IMR-90 (cell line): ENCODE measurements at regions not wholly inside any gene's neighbourhood (a gene's known extent, or its start where the extent isn't known, plus 50 kb on each side); places are given as distances from the start of the nearest gene placed in this dataset.
"Not testable (repeated sequence)": the region's sequence is repeated elsewhere in the genome, so short reads cannot be mapped to it uniquely, and the experiment has no call there.

Source experiments
- ATAC-seq: fragments of 200-7000 bp; cut with Tn5 transposase; 2 replicates; pipeline ENCODE4 v1.9.1; 2020; ENCODE audit warnings: low read depth, mild to moderate bottlenecking, moderate library complexity
- BruUV-seq: library from RNA; stranded (reverse); fragments of 400-500 nt; replicated peaks from 2 replicates; lab custom pipeline; 2021; lab: Mats Ljungman, UMichigan
- CTCF ChIA-PET: fragments of 300-600 bp; formaldehyde crosslinking; extraction: SDS; loops from one replicate; lab custom pipeline; 2021; ENCODE audit warnings: antibody characterized with exemption; lab: Yijun Ruan, JAX
- POLR2A ChIA-PET: fragments of 300-600 bp; sonication (Branson Sonifier 250); formaldehyde crosslinking; loops from one replicate; lab custom pipeline; 2022; ENCODE audit warnings: antibody characterized with exemption; ENCODE audit not compliant: unreplicated experiment; lab: Charles Lee
- DNase-seq: peaks from one replicate; pipeline ENCODE4 v3.0.0; 2013
- H2AFZ ChIP-seq: replicated peaks from 2 replicates; pipeline ENCODE3; 2013; ENCODE audit warnings: low read length, mild to moderate bottlenecking; ENCODE audit not compliant: poor library complexity
- H2AK5ac ChIP-seq: 2 replicates; pipeline ENCODE4 v1.6.1; 2013; ENCODE audit warnings: low read depth, low read length, inconsistent platforms
- H2AK9ac ChIP-seq: replicated peaks from 2 replicates; pipeline ENCODE3; 2013; ENCODE audit warnings: mild to moderate bottlenecking, low read depth, low read length, moderate library complexity; ENCODE audit not compliant: poor library complexity
- H2BK120ac ChIP-seq: 2 replicates; pipeline ENCODE4 v1.6.1; 2013; ENCODE audit warnings: low read depth, low read length, inconsistent platforms
- H2BK15ac ChIP-seq: 3 replicates; pipeline ENCODE4 v1.6.1; 2013; ENCODE audit warnings: low read depth, low read length, inconsistent platforms
- H2BK20ac ChIP-seq: 2 replicates; pipeline ENCODE4 v1.6.1; 2013; ENCODE audit warnings: low read depth, mild to moderate bottlenecking, inconsistent platforms, low read length, moderate library complexity
- H2BK5ac ChIP-seq: 2 replicates; pipeline ENCODE4 v1.6.1; 2013; ENCODE audit warnings: mild to moderate bottlenecking, low read depth, low read length, inconsistent platforms; ENCODE audit not compliant: poor library complexity, severe bottlenecking
- H3K14ac ChIP-seq: replicated peaks from 2 replicates; pipeline ENCODE4 v1.6.1; 2013; ENCODE audit warnings: low read depth, low read length, inconsistent platforms
- H3K18ac ChIP-seq: 2 replicates; pipeline ENCODE4 v1.6.1; 2013; ENCODE audit warnings: low read depth, low read length, control low read depth
- H3K23ac ChIP-seq: 2 replicates; pipeline ENCODE4 v1.6.1; 2013; ENCODE audit warnings: low read depth, low read length, inconsistent platforms
- H3K27ac ChIP-seq: 2 replicates; pipeline ENCODE4 v1.5.1; 2013; ENCODE audit warnings: mild to moderate bottlenecking, control low read depth, low read length; ENCODE audit not compliant: insufficient read depth
- H3K27me3 ChIP-seq: 2 replicates; pipeline ENCODE4 v1.6.1; 2013; ENCODE audit warnings: low read length; ENCODE audit not compliant: control insufficient read depth, insufficient read depth
- H3K36me3 ChIP-seq: 2 replicates; pipeline ENCODE4 v1.6.1; 2013; ENCODE audit warnings: low read length, mixed read lengths; ENCODE audit not compliant: control insufficient read depth, insufficient read depth
- H3K4ac ChIP-seq: 2 replicates; pipeline ENCODE4 v1.6.1; 2013; ENCODE audit warnings: low read depth, low read length, inconsistent platforms
- H3K4me1 ChIP-seq: 2 replicates; pipeline ENCODE4 v1.6.1; 2013; ENCODE audit warnings: low read length, mixed read lengths; ENCODE audit not compliant: control insufficient read depth, insufficient read depth
- H3K4me2 ChIP-seq: 2 replicates; pipeline ENCODE4 v1.6.1; 2013; ENCODE audit warnings: low read depth, mild to moderate bottlenecking, control low read depth, low read length, moderate library complexity
- H3K4me3 ChIP-seq: 2 replicates; pipeline ENCODE4 v1.5.1; 2013; ENCODE audit warnings: low read depth, mild to moderate bottlenecking, control low read depth, low read length, moderate library complexity; ENCODE audit not compliant: insufficient read depth
- H3K56ac ChIP-seq: 2 replicates; pipeline ENCODE4 v1.6.1; 2013; ENCODE audit warnings: low read length, inconsistent platforms; ENCODE audit not compliant: insufficient read depth; ENCODE audit errors: extremely low read depth
- H3K79me1 ChIP-seq, 2 experiments: 2 replicates each; pipeline ENCODE4 v1.6.1; 2013; ENCODE audit warnings: low read length in 2 of 2, inconsistent platforms in 1 of 2, low read depth in 1 of 2
- H3K9ac ChIP-seq: 2 replicates; pipeline ENCODE4 v1.6.1; 2013; ENCODE audit warnings: low read depth, low read length, control low read depth
- H3K9me1 ChIP-seq: 2 replicates; pipeline ENCODE4 v1.6.1; 2013; ENCODE audit warnings: low read length, inconsistent platforms; ENCODE audit not compliant: insufficient read depth
- H3K9me3 ChIP-seq: 2 replicates; pipeline ENCODE4 v1.6.1; 2013; ENCODE audit warnings: low read length; ENCODE audit not compliant: control insufficient read depth, insufficient read depth
- H4K20me1 ChIP-seq: 2 replicates; pipeline ENCODE4 v1.6.1; 2013; ENCODE audit warnings: low read length, inconsistent platforms; ENCODE audit not compliant: insufficient read depth
- H4K5ac ChIP-seq: 2 replicates; pipeline ENCODE4 v1.6.1; 2013; ENCODE audit warnings: mild to moderate bottlenecking, low read depth, low read length, control low read depth
- H4K8ac ChIP-seq, 2 experiments: 2 replicates each; pipeline ENCODE4 v1.6.1; 2013; ENCODE audit warnings: low read depth in 2 of 2, low read length in 2 of 2, control low read depth in 1 of 2, inconsistent platforms in 1 of 2
- H4K91ac ChIP-seq: 2 replicates; pipeline ENCODE4 v1.6.1; 2013; ENCODE audit warnings: low read depth, low read length, inconsistent platforms; ENCODE audit not compliant: insufficient read depth
- CTCF ChIP-seq: conservative IDR thresholded peaks from 2 replicates; pipeline ENCODE4 v1.5.1; 2012; ENCODE audit warnings: mild to moderate bottlenecking, low read depth, low read length, improper control_type of control experiment
- WGBS, 2 experiments: methylation state at CpG; one replicate each; pipeline versions ENCODE4 v1.1.5 to v1.1.7; 2013; ENCODE audit warnings: missing lambda C conversion rate in 2 of 2; ENCODE audit not compliant: insufficient read length in 1 of 2; ENCODE audit errors: extremely low coverage in 2 of 2; 5-methylcytosine and 5-hydroxymethylcytosine counted together
- dilution Hi-C: fragments of 300-500 bp; cut with HindIII; formaldehyde crosslinking; loops from one replicate; pipeline ENCODE4 v1.14.3; 2018; ENCODE audit warnings: low sequenced_read_pairs; ENCODE audit not compliant: unreplicated experiment
- in situ Hi-C: fragments of 300-500 bp; cut with MboI; formaldehyde crosslinking; loops from 3 replicates; pipeline ENCODE4 v1.14.3; 2019; ENCODE audit warnings: low sequenced_read_pairs, inconsistent platforms, mixed read lengths
- intact Hi-C: fragments of 100-400 bp; cut with micrococcal nuclease; formaldehyde crosslinking; loops from 2 replicates; pipeline ENCODE4 v1.10.0; 2022

DNA sequence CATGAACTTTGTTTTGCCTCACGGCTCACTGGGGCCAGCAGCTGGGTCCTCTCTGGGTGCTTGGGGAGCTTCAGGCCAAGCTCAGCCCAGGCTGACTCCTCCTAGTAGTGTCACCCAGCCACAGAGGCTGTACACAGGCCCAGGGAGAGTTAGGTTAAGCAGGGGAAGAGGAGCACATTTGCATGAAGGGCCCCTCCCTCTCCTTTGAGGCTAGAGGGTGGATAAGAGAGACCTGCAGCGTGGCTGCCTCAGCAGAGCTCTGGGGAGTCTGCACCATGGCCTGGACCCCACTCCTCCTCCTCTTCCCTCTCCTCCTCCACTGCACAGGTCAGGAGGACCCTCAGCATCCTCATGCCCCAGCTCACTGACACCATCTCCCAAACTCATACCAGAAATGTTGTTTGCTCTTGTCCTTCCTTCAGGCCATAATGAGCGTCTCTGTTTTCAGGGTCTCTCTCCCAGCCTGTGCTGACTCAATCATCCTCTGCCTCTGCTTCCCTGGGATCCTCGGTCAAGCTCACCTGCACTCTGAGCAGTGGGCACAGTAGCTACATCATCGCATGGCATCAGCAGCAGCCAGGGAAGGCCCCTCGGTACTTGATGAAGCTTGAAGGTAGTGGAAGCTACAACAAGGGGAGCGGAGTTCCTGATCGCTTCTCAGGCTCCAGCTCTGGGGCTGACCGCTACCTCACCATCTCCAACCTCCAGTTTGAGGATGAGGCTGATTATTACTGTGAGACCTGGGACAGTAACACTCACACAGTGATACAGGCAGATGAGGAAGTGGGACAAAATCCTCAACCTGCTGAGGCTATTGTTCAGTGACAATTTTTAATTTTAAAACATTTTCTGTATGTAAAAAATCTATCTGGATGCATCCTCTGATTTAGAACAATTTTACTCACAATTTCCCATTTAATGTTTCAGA, 82.4 kb upstream of the VPREB1 start (continued):
- no peak for TF ChIP-seq CTCF

DNA sequence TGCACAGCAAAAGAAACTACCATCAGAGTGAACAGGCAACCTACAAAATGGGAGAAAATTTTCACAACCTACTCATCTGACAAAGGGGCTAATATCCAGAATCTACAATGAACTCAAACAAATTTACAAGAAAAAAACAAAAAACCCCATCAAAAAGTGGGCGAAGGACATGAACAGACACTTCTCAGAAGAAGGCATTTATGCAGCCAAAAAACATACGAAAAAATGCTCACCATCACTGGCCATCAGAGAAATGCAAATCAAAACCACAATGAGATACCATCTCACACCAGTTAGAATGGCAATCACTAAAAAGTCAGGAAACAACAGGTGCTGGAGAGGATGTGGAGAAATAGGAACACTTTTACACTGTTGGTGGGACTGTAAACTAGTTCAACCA, 83.8 kb upstream of the VPREB1 start:
- in situ Hi-C loops, BruUV-seq: not testable (repeated sequence)

More for the DNA sequence above, 83.8 kb upstream of the VPREB1 start:
- H3K4me3 ChIP-seq, H3K4me2 ChIP-seq, H3K9ac ChIP-seq, H2BK120ac ChIP-seq, CTCF ChIA-PET, dilution Hi-C loops, H3K9me3 ChIP-seq, intact Hi-C loops, H2AK9ac ChIP-seq, H2BK5ac ChIP-seq, H3K9me1 ChIP-seq, H3K18ac ChIP-seq, H3K27ac ChIP-seq, H3K79me1 ChIP-seq, H3K14ac ChIP-seq, H4K20me1 ChIP-seq, H3K4me1 ChIP-seq, H3K36me3 ChIP-seq, H4K91ac ChIP-seq, POLR2A ChIA-PET, H2BK15ac ChIP-seq, DNase-seq, ATAC-seq, H3K56ac ChIP-seq, H4K8ac ChIP-seq, H2AFZ ChIP-seq, H3K23ac ChIP-seq, H4K5ac ChIP-seq, H3K4ac ChIP-seq, H2AK5ac ChIP-seq, H2BK20ac ChIP-seq: not testable (repeated sequence)
- peaks cover 41% of the 10 kb centered on the region for H3K27me3 ChIP-seq
- no CpG with 5 or more reads among the region's 2 CpGs for WGBS, 2 experiments
